GM21367 (cell line): ENCODE measurements at regions not wholly inside any gene's neighbourhood (a gene's known extent, or its start where the extent isn't known, plus 50 kb on each side); places are given as distances from the start of the nearest gene placed in this dataset.

Source experiments
- ATAC-seq: cut with Tn5 transposase; IDR thresholded peaks from one replicate; pipeline ENCODE4 v1.9.1; 2021; ENCODE audit not compliant: unreplicated experiment

DNA sequence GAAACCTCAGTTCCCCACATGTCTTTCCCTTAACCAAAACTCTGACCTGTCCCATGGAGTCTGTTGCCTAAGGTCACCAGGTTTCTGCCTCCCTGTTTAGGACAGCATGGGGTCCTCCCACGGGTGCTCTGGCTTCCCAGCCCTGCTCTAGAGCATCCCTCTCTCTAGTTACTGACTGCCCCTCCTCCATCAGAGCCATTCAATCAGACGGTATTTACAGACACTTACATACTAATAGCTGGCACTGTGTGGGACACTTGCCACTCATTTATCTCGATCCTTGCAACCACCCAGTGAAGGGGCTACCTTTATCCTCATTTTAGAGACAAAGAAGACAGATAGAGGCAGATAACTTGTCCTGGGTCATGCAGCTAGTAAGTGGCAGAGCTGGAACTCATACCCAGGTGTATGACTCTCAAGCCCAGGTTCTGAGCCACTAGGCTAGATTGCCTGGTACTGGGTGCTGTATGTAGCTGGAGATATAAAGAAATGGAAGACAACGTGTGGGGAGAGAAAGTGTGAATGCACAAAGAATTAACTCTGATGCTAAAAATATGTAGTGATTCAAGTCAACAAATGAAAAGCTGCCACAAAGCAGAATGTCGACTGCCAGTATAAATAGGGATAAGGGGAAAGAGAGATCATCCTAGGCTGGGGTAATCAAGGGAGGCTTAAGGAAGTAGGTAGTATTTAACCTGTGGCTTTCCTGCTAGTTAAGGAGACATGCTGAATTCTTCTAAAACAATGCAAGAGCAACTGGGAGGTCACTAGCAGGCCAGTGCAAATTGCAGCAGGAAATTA, 52.5 kb upstream of the PDE8B start:
- no peak for ATAC-seq

DNA sequence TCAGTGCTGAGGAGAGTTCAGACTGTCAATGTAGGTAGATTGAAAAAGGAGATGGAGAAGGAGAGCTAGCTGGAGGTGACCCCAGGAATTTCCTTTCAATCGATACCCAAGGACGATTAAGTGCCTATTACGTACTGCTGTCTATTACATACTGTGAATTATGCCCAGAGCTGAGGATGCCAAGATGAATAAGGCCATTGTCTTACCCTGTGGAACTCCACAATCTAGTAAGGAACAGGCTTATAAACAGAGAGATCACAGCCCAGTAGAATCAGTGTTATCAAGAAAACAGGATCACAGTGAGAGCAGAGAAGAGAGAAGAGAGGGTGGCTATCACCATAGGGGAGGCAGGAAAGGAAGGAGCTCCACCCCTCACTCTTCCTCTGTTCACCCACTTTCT, 54.1 kb upstream of the PDE8B start:
- ATAC-seq: no peak

DNA sequence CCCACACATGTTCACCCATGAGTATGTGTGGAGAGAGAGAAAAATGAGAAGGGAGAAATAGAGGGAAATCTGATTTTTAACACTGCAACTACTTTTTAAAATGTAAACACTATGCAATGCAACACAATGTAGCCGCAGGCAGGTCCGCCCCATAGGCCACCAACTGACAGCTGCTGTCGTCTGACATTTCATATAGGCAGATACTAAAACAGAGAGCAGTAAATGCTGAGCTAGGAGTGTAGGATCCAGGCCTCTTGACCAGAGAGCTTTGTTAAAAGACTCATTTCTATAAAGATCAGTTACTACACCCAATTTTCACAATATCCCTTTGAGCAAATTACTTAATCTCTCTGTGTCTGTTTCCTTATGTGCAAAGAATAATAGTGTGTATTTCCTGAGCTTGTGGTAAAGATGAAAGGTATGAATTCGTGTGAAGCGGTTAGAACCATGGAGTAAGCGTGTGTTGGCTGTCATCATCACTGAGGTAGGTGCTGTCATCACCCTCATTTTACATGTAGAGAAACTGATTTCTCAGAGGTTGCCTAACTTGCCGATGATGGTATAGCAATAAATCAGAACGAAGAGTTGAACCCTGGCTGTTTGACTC, 55.2 kb upstream of the PDE8B start:
- no peak for ATAC-seq

DNA sequence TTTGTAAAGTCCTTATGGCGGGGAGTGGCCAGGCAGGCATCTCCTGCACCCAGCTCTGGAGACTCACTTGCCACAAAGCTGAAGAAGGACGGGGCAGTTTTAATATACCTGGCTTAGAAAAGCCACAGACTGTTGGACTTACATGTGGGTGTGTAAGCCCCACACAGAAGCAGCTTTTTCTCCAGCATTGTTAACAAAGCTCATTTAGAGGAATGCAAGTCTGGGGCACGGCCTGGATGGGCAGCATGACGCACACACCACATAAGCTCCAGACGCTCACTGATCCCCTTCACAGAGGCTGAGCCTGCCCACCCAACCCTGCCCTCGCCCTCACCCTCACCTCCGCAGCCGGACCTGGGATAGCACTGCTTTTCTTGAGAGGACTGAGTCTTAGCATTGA, 58.0 kb upstream of the PDE8B start:
- no peak for ATAC-seq

DNA sequence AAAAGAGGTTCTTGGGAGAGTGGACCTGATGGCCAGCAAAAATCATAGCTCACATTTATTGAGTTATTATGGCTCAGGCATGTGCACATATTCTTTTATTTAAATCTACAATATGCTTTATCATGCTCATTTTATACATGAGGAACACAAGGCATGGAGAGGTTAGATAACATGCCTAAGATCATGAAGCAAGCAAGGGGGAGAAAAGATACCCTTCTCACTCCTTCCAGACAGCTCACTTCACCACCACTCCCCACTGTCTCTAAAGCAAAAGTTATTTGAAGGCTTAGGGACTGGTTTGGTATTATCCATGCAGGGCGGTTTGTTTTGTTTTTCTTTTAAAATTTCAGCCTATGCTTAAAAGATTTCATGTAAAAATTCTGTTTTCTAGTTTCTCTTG, 59.0 kb upstream of the PDE8B start:
- no peak for ATAC-seq

DNA sequence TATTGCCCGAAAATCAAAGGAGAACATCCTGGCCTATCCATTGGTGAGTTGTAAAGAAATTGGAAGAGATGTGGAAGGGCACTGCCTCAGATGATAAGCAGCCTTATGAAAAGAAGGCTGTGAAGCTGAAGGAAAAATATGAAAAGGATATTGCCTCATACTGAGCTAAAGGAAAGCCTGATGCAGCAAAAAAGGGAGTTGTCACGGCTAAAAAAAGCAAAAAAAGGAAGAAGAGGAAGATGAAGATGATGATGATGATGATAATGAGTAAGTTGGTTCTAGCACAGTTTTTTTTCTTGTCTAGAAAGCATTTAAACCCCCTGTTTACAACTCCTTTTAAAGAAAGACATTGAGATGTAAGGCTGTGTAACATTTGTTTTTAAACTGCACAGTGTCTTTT, 59.8 kb upstream of the ZBED3 start:
- no peak for ATAC-seq

DNA sequence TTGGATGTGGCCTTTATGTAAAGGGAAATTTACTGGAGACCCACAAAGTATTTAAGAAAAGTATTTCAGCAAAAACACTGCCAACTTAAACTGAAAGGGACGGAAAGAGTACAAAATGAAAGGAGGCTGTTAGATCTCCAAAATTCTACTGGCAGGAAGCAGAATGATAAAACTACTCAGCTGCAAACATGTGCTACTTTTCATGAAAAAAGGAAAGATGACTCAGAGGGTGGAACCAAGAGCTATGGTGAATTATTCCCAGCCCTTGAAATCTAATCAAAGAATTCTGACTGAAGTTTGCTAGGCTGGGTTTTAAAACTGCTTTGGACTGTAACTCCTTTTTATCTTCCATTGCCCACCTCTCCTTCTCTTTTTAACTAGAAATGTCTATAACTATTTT, 58.6 kb upstream of the ZBED3 start:
- no peak for ATAC-seq

DNA sequence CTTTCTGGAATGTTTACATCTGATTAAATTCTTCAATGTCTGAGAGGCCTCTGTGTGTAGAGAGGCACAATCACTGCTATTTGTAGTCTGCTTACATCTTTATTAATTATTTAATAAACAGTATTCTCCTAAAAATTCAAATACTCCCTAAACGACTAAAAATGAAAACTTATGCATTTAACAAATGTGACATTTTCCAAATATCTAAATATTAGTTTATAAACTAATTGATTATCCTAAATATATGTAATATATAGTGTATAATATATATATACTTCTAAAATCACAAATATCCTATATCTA, 57.7 kb upstream of the ZBED3 start:
- no peak for ATAC-seq

DNA sequence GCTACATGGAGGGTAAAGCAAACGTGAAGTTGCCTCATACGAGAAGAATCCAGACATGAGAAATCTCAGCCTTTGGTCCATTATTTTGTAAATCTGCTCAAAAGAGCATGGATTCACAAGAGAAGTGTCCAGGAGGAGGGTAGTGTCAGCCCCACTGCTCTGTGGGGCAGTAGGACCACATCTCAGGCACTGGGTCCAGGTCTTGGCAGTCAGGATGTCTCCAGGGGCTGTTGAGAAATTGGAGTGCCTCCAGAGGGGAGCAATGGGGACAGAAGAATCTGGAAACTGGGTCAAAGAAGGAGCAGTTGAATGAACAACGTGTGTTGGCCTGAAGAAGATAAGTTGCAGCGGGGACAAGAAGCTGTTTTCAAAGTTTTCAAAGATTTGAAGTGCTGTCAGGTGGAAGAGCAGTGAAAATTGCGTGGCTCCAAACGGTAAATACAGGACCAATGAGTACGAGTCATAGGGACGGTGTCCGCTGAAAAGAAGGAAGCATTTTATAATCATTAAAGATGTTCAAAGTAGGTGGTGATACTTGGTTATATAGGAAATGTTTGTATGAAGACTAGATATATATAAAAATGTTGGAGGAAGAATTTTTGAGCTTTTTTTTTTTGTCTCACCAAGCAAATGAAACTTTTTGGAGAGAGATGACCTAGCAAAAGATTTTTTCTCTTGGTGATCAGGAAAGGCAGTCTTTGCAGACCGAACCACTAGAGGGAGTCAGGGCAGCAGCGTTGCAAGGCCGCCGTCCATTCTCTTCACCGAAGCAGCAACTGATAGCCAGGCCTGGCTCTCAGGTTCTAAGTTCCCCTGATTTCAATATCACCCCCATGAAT, 57.1 kb upstream of the ZBED3 start:
- peak; percentile 55 for ATAC-seq

DNA sequence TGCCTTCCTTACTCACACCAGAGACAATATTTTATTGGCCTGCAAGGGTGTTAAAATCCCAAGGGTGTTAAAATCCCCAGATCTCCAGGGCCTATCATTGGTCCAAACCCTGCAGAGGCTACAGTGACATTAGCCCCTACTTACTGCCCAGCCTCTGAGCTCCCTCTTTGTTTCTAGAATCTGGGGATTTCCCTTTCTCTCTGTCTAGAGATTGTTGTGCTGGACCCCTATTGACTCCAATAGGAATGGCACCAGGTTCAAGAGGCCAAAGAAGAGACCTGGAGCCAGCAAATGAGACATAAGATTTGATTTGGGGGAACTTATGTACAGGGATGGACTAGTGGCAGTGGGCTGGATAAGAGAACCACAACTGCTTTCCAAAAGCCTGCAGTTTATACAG, 53.3 kb upstream of the ZBED3 start:
- no peak for ATAC-seq

DNA sequence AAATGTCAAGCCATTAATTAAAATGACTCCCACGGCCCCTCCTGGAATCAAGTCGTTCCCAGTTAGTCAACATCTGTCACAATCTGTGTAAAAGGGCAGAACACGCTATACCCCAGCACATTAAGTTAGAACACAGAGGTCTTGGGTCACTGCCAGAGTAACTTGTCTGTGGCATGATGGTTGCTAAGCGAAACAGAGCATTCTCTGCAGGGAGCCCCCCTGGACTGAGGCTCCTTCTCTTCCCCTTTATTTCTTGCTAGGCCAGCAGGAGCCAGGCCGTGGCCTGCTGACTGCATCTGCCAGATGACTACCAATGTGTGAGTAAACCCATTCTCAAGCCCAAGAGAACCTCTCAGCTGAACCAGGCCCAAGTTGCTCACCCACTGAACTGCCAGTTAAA, 51.9 kb upstream of the ZBED3 start:
- no peak for ATAC-seq
